Endothelial cell of umbilical vein (primary cell): ENCODE measurements at regions not wholly inside any gene's neighbourhood (a gene's known extent, or its start where the extent isn't known, plus 50 kb on each side); places are given as distances from the start of the nearest gene placed in this dataset.

Experiments
- BruUV-seq: library from RNA; stranded (reverse); fragments of 400-500 nt; replicated peaks from 2 replicates; lab custom pipeline; 2021; lab: Mats Ljungman, UMichigan
- CTCF ChIA-PET: fragments of 300-600, 350-600 bp; sonication (Branson Sonifier 250); formaldehyde crosslinking; loops from one replicate; lab custom pipeline; 2021; ENCODE audit warnings: antibody characterized with exemption, inconsistent platforms; lab: Charles Lee
- POLR2A ChIA-PET: fragments of 300-600, 350-600 bp; sonication (Branson Sonifier 250); formaldehyde crosslinking; loops from one replicate; lab custom pipeline; 2021; ENCODE audit warnings: antibody characterized with exemption, inconsistent platforms; lab: Charles Lee
- DNase-seq: peaks from one replicate; pipeline ENCODE4 v3.0.0-alpha.2; 2011; ENCODE audit warnings: low read depth, low spot score
- FAIRE-seq: peaks from 2 replicates; lab custom pipeline; 2011; peaks lifted over from hg19 to GRCh38; lab: Jason Lieb, UNC
- H2AFZ ChIP-seq: 2 replicates; pipeline ENCODE4 v1.6.0; 2012; ENCODE audit warnings: low read depth, low read length, control low read depth, inconsistent platforms
- H3K27ac ChIP-seq: 2 replicates; pipeline ENCODE4 v1.5.1; 2011; ENCODE audit warnings: low read depth, mild to moderate bottlenecking, control low read depth, low read length, moderate library complexity; ENCODE audit not compliant: insufficient read depth
- H3K27me3 ChIP-seq, 2 experiments: 2 replicates each; pipeline versions ENCODE4 v1.6.0 to v1.6.1; 2011; ENCODE audit warnings: low read length in 2 of 2, mixed read lengths in 1 of 2; ENCODE audit not compliant: control insufficient read depth in 2 of 2, insufficient read depth in 2 of 2
- H3K36me3 ChIP-seq, 2 experiments: 2 replicates in 1 of 2; 3 replicates in 1 of 2; pipeline ENCODE4 v1.5.1; 2011; ENCODE audit warnings: low read length in 2 of 2, mild to moderate bottlenecking in 1 of 2, moderate library complexity in 1 of 2; ENCODE audit not compliant: control insufficient read depth in 2 of 2, insufficient read depth in 2 of 2; ENCODE audit errors: extremely low read depth in 1 of 2
- H3K4me1 ChIP-seq: 3 replicates; pipeline ENCODE4 v1.5.1; 2011; ENCODE audit warnings: mild to moderate bottlenecking, low read length; ENCODE audit not compliant: control insufficient read depth, insufficient read depth; ENCODE audit errors: extremely low read depth
- H3K4me2 ChIP-seq: 2 replicates; pipeline ENCODE4 v1.6.1; 2011; ENCODE audit warnings: low read length, control low read depth, mixed read lengths; ENCODE audit not compliant: insufficient read depth
- H3K4me3 ChIP-seq, 3 experiments: fragments of 200-600 bp in 1 of 3; sonication (generic), shearing (Covaris generic) in 1 of 3; replicated peaks in 1 of 3; 2 replicates each; pipeline ENCODE4 v1.5.1; 2011 to 2016; ENCODE audit warnings: control low read depth in 3 of 3, low read length in 3 of 3, mild to moderate bottlenecking in 2 of 3, inconsistent platforms in 1 of 3, low read depth in 1 of 3, moderate library complexity in 1 of 3; ENCODE audit not compliant: insufficient read depth in 1 of 3
- H3K79me2 ChIP-seq: 2 replicates; pipeline ENCODE4 v1.6.0; 2012; ENCODE audit warnings: low read length, inconsistent platforms; ENCODE audit not compliant: control insufficient read depth, insufficient read depth
- H3K9ac ChIP-seq: replicated peaks from 2 replicates; pipeline ENCODE3; 2011; ENCODE audit warnings: low read length, control low read depth; ENCODE audit not compliant: insufficient read depth; ENCODE audit errors: extremely low read depth
- H3K9me1 ChIP-seq: replicated peaks from 3 replicates; pipeline ENCODE4 v1.6.0; 2011; ENCODE audit warnings: mild to moderate bottlenecking, low read length; ENCODE audit not compliant: control insufficient read depth, insufficient read depth; ENCODE audit errors: extremely low read depth
- H3K9me3 ChIP-seq: replicated peaks from 2 replicates; pipeline ENCODE4 v1.5.1; 2012; ENCODE audit warnings: low read length, inconsistent platforms; ENCODE audit not compliant: control insufficient read depth, insufficient read depth
- H4K20me1 ChIP-seq: replicated peaks from 2 replicates; pipeline ENCODE3; 2011; ENCODE audit warnings: mild to moderate bottlenecking, low read length; ENCODE audit not compliant: control insufficient read depth, insufficient read depth; ENCODE audit errors: extremely low read depth
- EZH2 ChIP-seq: IDR thresholded peaks from 2 replicates; pipeline ENCODE4 v1.6.1; 2012; ENCODE audit warnings: borderline replicate concordance, low read depth, mild to moderate bottlenecking, moderate library complexity, low read length, inconsistent platforms; ENCODE audit not compliant: severe bottlenecking
- FOS ChIP-seq: IDR thresholded peaks from 2 replicates; pipeline ENCODE4 v1.6.1; 2011; ENCODE audit warnings: mild to moderate bottlenecking, low read length, moderate library complexity, borderline replicate concordance; ENCODE audit not compliant: insufficient read depth
- GATA2 ChIP-seq: IDR thresholded peaks from 2 replicates; pipeline ENCODE4 v1.7.0; 2011; ENCODE audit warnings: low read depth, mild to moderate bottlenecking, moderate library complexity, mixed read lengths, low read length; ENCODE audit not compliant: insufficient read length, insufficient read depth
- JUN ChIP-seq: IDR thresholded peaks from 2 replicates; pipeline ENCODE4 v1.6.1; 2011; ENCODE audit warnings: borderline replicate concordance, low read depth; ENCODE audit not compliant: insufficient read length, insufficient read depth
- MYC ChIP-seq: IDR thresholded peaks from one replicate; pipeline ENCODE4 v1.6.1; 2011; ENCODE audit warnings: mild to moderate bottlenecking, low read depth, low read length
- POLR2A ChIP-seq: IDR thresholded peaks from 2 replicates; pipeline ENCODE4 v1.6.1; 2012; ENCODE audit warnings: low read depth, mild to moderate bottlenecking, control low read depth, low read length
- POLR2AphosphoS5 ChIP-seq: IDR thresholded peaks from 2 replicates; pipeline ENCODE4 v1.6.1; 2012; ENCODE audit warnings: low read depth, mild to moderate bottlenecking, control low read depth, low read length, moderate library complexity; ENCODE audit not compliant: insufficient read depth
- dilution Hi-C: fragments of 300-500 bp; cut with MboI; formaldehyde crosslinking; loops from one replicate; pipeline ENCODE4 v1.15.0; 2019; ENCODE audit warnings: low sequenced_read_pairs; ENCODE audit not compliant: extremely low pct_ligation_motif_present
- intact Hi-C: fragments of 100-400 bp; cut with micrococcal nuclease; formaldehyde crosslinking; loops from one replicate; pipeline ENCODE4 v1.10.0; 2022
- TF ChIP-seq, protein P1 (sequence below): IDR thresholded peaks from 2 replicates; pipeline ENCODE4 v1.6.1; 2011; ENCODE audit not compliant: insufficient read depth, insufficient read length
- TF ChIP-seq, protein P2 (sequence below), 2 donors: IDR thresholded peaks; 1 replicate in 1 of 2; 2 replicates in 1 of 2; pipeline ENCODE4 v1.5.1; 2011; ENCODE audit warnings: low read length in 2 of 2, mild to moderate bottlenecking in 2 of 2, moderate library complexity in 2 of 2, control low read depth in 1 of 2, inconsistent platforms in 1 of 2, low read depth in 1 of 2; ENCODE audit not compliant: insufficient read depth in 1 of 2; ENCODE audit errors: extremely low read depth in 1 of 2

- CTCF ChIA-PET, result no interaction called here
- no peaks in the 10 kb centered on the region for H3K27me3 ChIP-seq
- no peaks in the 10 kb centered on the region for H3K9me3 ChIP-seq
- dilution Hi-C loops, result no loop called here
- no peak overlapping the region for H3K4me3 ChIP-seq
- H3K9me1 ChIP-seq, result no peaks in the 10 kb centered on the region
- DNase-seq, result no peak
- no peak overlapping the region for H2AFZ ChIP-seq
- H4K20me1 ChIP-seq, result no peaks in the 10 kb centered on the region
- FAIRE-seq, result no peak
- H3K4me1 ChIP-seq, result no peaks in the 10 kb centered on the region
- BruUV-seq, result no TSS peak
- no peak overlapping the region for H3K9ac ChIP-seq
- no peaks in the 10 kb centered on the region for H3K79me2 ChIP-seq
- no peak overlapping the region for H3K27ac ChIP-seq
- intact Hi-C loops, result no loop called here
- H3K36me3 ChIP-seq, result no peaks in the 10 kb centered on the region
- H3K4me2 ChIP-seq, result no peak overlapping the region
- TF ChIP-seq, protein P1, sequence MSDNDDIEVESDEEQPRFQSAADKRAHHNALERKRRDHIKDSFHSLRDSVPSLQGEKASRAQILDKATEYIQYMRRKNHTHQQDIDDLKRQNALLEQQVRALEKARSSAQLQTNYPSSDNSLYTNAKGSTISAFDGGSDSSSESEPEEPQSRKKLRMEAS, result no peak
- no peak for TF ChIP-seq POLR2AphosphoS5
- TF ChIP-seq, protein P2, sequence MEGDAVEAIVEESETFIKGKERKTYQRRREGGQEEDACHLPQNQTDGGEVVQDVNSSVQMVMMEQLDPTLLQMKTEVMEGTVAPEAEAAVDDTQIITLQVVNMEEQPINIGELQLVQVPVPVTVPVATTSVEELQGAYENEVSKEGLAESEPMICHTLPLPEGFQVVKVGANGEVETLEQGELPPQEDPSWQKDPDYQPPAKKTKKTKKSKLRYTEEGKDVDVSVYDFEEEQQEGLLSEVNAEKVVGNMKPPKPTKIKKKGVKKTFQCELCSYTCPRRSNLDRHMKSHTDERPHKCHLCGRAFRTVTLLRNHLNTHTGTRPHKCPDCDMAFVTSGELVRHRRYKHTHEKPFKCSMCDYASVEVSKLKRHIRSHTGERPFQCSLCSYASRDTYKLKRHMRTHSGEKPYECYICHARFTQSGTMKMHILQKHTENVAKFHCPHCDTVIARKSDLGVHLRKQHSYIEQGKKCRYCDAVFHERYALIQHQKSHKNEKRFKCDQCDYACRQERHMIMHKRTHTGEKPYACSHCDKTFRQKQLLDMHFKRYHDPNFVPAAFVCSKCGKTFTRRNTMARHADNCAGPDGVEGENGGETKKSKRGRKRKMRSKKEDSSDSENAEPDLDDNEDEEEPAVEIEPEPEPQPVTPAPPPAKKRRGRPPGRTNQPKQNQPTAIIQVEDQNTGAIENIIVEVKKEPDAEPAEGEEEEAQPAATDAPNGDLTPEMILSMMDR (IDR thresholded peaks at IDR 0.05; ENCODE audit: extremely low read depth in 1 of 2, insufficient read depth in 1 of 2, low read depth in 1 of 2, low read length in 2 of 2), result no peak
- TF ChIP-seq EZH2, result no peak
- TF ChIP-seq JUN, result no peak
- TF ChIP-seq POLR2A, result no peak
- no peak for TF ChIP-seq FOS
- TF ChIP-seq MYC, result no peak
- TF ChIP-seq GATA2, result no peak
- POLR2A ChIA-PET, result no interaction called here
Measured at GRCh38 chr15:37181339-37181738, 81.0 kb upstream of the MEIS2 start.
